Tibial artery (tissue), 4 donors: ENCODE measurements at regions not wholly inside any gene's neighbourhood (a gene's known extent, or its start where the extent isn't known, plus 50 kb on each side); places are given as distances from the start of the nearest gene placed in this dataset.
"Not testable (repeated sequence)": the region's sequence is repeated elsewhere in the genome, so short reads cannot be mapped to it uniquely, and the experiment has no call there.

ENCODE experiments used
- DNase-seq, 2 donors: peaks; one replicate each; pipeline ENCODE4 v3.0.0-alpha.2; 2019
- H3K27ac ChIP-seq, 2 donors: fragments of 200-600 bp; sonication (generic) in 1 of 2; 1 replicate in 1 of 2; 2 replicates in 1 of 2; pipeline ENCODE4 v1.5.1; 2018 to 2019; ENCODE audit warnings: mild to moderate bottlenecking in 1 of 2
- H3K27me3 ChIP-seq, 2 donors: fragments of 200-600 bp; sonication (generic) in 1 of 2; one replicate each; pipeline versions ENCODE4 v1.5.1 to v1.6.0; 2016 to 2019
- H3K36me3 ChIP-seq, 3 donors: fragments of 200-600 bp; sonication (generic) in 2 of 3; one replicate each; pipeline ENCODE4 v1.5.1; 2016 to 2019; ENCODE audit warnings: mild to moderate bottlenecking in 2 of 3
- H3K4me1 ChIP-seq, 4 donors: fragments of 200-600 bp; sonication (generic) in 2 of 4; 1 replicate in 3 of 4; 2 replicates in 1 of 4; pipeline ENCODE4 v1.5.1; 2016 to 2019
- H3K4me3 ChIP-seq, 2 donors: fragments of 200-600 bp; sonication (generic) in 1 of 2; 1 replicate in 1 of 2; 2 replicates in 1 of 2; pipeline ENCODE4 v1.5.1; 2018 to 2019; ENCODE audit warnings: mild to moderate bottlenecking in 2 of 2
- H3K9me3 ChIP-seq, 3 donors: fragments of 200-600 bp; sonication (generic) in 1 of 3; one replicate each; pipeline ENCODE4 v1.5.1; 2016 to 2019
- intact Hi-C: fragments of 100-400 bp; cut with DNase I; formaldehyde crosslinking; loops from one replicate; pipeline ENCODE4 v1.15.0; 2023; ENCODE audit warnings: low total_unique reads
- TF ChIP-seq, protein P1 (sequence below), 2 experiments: fragments of 200-600 bp in 1 of 2; fragments of 450-650 bp in 1 of 2; IDR thresholded peaks; one replicate each; pipeline ENCODE4 v1.5.1; 2017 to 2019; ENCODE audit warnings: antibody characterized with exemption in 2 of 2, mild to moderate bottlenecking in 1 of 2, moderate library complexity in 1 of 2

DNA sequence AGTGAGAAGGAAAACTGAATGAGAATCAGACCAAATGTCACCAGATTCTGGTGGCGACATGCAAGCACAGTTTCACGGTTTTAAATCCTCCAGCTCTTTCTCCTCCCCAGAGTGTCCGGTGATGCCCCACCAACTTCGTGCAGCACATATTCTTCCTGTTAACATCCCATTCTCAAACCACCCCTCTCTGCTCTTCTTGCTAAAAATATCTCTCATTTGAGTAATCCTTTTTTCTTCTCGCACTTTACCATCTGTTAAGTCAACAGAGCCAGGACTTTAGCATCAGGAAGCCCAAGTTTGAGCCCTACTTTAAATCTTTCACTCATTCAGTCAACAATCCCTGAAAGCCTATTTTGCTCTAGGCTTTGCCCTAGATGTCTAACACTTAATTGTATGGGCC is 68.2 kb upstream of the VGLL4 start:
- no peak for DNase-seq
- no peaks in the 10 kb centered on the region for H3K36me3 ChIP-seq
- intact Hi-C loops = no loop called here
- no peaks in the 10 kb centered on the region for H3K9me3 ChIP-seq
- peak overlapping the region in 1 of 2 donors; percentile 27 for H3K27ac ChIP-seq
- TF ChIP-seq, protein P1, sequence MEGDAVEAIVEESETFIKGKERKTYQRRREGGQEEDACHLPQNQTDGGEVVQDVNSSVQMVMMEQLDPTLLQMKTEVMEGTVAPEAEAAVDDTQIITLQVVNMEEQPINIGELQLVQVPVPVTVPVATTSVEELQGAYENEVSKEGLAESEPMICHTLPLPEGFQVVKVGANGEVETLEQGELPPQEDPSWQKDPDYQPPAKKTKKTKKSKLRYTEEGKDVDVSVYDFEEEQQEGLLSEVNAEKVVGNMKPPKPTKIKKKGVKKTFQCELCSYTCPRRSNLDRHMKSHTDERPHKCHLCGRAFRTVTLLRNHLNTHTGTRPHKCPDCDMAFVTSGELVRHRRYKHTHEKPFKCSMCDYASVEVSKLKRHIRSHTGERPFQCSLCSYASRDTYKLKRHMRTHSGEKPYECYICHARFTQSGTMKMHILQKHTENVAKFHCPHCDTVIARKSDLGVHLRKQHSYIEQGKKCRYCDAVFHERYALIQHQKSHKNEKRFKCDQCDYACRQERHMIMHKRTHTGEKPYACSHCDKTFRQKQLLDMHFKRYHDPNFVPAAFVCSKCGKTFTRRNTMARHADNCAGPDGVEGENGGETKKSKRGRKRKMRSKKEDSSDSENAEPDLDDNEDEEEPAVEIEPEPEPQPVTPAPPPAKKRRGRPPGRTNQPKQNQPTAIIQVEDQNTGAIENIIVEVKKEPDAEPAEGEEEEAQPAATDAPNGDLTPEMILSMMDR (IDR thresholded peaks at IDR 0.05) = no peak
- H3K4me3 ChIP-seq = no peak overlapping the region
- H3K4me1 ChIP-seq = peaks cover 0 to 52% (median 14%) of the 10 kb centered on the region in 4 donors
- H3K27me3 ChIP-seq = no peaks in the 10 kb centered on the region

DNA sequence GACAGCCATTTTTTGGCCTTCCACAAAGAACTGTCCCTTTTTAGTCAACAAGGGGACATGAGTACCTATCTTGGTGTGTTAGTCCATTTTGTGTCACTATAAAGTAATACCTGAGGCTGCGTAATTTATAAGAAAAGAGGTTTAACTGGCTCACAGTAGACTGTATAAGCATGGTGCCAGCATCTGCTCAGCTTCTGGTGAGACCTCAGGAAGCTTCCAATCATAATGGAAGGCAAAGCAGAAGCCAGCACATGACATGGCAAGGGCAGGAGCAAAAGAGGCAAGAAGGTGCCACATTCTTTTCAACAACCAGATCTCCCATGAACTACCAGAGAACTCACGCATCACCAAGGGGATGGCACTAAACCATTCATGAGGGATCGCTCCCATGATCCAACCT is 66.1 kb upstream of the VGLL4 start:
- intact Hi-C loops = no loop called here
- Histone ChIP-seq H3K4me3 (no peak overlapping the region), H3K36me3 (no peaks in the 10 kb centered on the region), H3K27ac (no peak overlapping the region), H3K9me3 (no peaks in the 10 kb centered on the region), H3K4me1 (peaks cover 0 to 41% (median 11%) of the 10 kb centered on the region in 4 donors), H3K27me3 (no peaks in the 10 kb centered on the region)
- DNase-seq = no peak
- TF ChIP-seq, protein P1 (IDR thresholded peaks at IDR 0.05) = no peak

DNA sequence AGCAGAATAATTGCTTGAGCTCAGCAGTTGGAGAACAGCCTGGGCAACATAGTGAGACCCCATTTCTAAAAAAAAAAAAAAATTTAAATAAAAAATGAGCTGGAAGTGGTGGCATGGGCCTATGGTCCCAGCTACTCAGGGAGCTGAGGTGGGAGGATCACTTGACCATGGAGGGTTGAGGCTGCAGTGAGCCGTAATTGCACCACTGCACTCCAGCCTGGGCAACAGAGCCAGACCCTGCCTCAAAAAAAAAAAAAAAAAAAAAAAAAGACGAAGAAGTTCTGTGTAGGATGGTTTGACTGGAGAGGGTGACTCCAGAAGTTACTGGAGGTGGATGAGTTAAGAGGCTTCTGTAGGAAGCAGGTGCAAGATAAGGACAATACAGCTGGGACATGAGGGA is 63.4 kb upstream of the VGLL4 start:
- DNase-seq, H3K9me3 ChIP-seq, H3K36me3 ChIP-seq, H3K4me3 ChIP-seq, H3K27ac ChIP-seq, H3K27me3 ChIP-seq, intact Hi-C loops: not testable (repeated sequence)
- peaks cover 0 to 34% (median 4%) of the 10 kb centered on the region in 4 donors for H3K4me1 ChIP-seq

DNA sequence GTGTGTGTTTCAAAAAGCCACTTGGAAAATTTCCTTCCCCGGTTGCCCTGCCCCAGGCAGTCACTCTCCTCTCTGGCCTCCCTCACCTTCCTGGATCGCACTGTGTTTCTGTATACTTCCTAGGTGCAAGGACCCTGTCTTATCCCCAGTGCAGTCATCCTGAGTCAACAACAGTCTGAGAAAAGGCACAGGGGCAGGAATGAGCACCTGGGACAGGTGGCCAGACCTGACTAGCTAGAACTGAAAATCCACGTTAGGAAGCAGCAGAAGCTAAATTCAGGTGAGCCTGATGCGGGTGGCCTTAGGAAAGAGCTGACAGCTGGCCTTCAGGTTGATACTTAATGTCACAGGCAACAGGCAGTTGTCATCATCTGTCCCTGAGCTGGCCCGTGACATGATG is 62.9 kb upstream of the VGLL4 start:
- H3K27me3 ChIP-seq = no peaks in the 10 kb centered on the region
- H3K27ac ChIP-seq = no peak overlapping the region
- intact Hi-C loops = no loop called here
- no peaks in the 10 kb centered on the region for H3K9me3 ChIP-seq
- no peak overlapping the region for H3K4me3 ChIP-seq
- no peak for DNase-seq
- H3K36me3 ChIP-seq = peaks cover 0 to 6% (median 0%) of the 10 kb centered on the region in 3 donors
- H3K4me1 ChIP-seq = peaks cover 0 to 30% (median 2%) of the 10 kb centered on the region in 4 donors
- TF ChIP-seq, protein P1 (IDR thresholded peaks at IDR 0.05) = no peak

DNA sequence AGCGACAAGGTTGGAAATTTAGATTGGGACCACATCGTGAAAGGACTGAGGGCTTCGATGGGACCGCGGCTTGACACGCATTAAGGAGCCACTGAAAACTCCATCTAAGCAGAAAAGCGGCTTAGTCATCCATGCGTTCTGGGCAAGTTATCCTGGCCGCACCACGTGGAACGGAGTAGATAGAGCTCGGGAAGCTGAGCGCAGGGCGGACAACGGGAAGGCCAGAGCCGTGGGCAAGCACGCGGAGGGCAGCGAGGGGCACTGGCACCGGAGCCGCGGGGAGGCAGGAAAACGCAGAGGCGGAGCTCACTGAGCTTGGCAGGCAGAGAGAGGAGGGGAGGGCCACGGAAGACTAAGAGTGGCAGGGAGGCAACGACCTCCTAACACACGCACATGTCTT is 61.3 kb upstream of the VGLL4 start:
- Histone ChIP-seq H3K27me3 (no peaks in the 10 kb centered on the region), H3K36me3 (peaks cover 5 to 18% (median 7%) of the 10 kb centered on the region in 3 donors), H3K27ac (no peak overlapping the region), H3K4me1 (peaks cover 0 to 18% (median 0%) of the 10 kb centered on the region in 4 donors), H3K4me3 (no peak overlapping the region), H3K9me3 (no peaks in the 10 kb centered on the region)
- intact Hi-C loops = no loop called here
- no peak for DNase-seq
- TF ChIP-seq, protein P1 (IDR thresholded peaks at IDR 0.05) = no peak

DNA sequence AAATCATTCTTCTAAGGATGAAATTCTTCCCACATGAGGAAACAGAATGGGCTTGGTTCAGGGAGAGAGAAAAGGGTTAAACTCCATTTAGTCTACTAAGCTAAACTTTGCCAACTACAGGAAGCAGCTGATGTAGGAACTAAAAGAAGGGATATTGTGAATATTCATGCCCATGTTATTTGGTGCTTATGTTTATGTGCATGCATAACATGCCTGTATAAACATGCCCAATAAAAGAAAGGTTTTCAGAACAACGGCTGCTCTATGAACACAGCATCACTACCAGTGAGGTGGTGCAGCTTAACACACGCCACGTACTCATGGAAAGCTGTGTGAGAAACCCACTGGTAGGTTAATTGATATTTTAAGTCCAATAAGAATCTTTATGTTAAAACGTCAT is 59.4 kb upstream of the VGLL4 start:
- no peak overlapping the region for H3K27ac ChIP-seq
- no peaks in the 10 kb centered on the region for H3K27me3 ChIP-seq
- intact Hi-C loops = no loop called here

More for the DNA sequence above, 59.4 kb upstream of the VGLL4 start:
- H3K36me3 ChIP-seq = peaks cover 5 to 18% (median 7%) of the 10 kb centered on the region in 3 donors
- no peak for DNase-seq
- peaks cover 0 to 15% (median 2%) of the 10 kb centered on the region in 4 donors for H3K4me1 ChIP-seq
- TF ChIP-seq, protein P1 (IDR thresholded peaks at IDR 0.05) = no peak
- H3K4me3 ChIP-seq = no peak overlapping the region
- no peaks in the 10 kb centered on the region for H3K9me3 ChIP-seq
